Adrenal gland (tissue), 5 donors: ENCODE measurements at regions not wholly inside any gene's neighbourhood (a gene's known extent, or its start where the extent isn't known, plus 50 kb on each side); places are given as distances from the start of the nearest gene placed in this dataset.

Source experiments
- CTCF ChIP-seq, 6 experiments: fragments of 450-650 bp in 4 of 6; fragments of 200-600 bp in 2 of 6; sonication (generic) in 1 of 6; IDR thresholded peaks; 1 replicate in 5 of 6; 2 replicates in 1 of 6; pipeline versions ENCODE4 v1.5.1 to v1.8.0; 2016 to 2021; ENCODE audit warnings: antibody characterized with exemption in 6 of 6, mild to moderate bottlenecking in 2 of 6, moderate library complexity in 1 of 6
- POLR2A ChIP-seq, 2 donors: fragments of 450-650 bp; IDR thresholded peaks; one replicate each; pipeline ENCODE4 v1.6.1; 2017; ENCODE audit warnings: antibody characterized with exemption in 2 of 2, mild to moderate bottlenecking in 2 of 2, moderate library complexity in 1 of 2
- donor health status: DM: no; HTN: no; CAD: no.

GRCh38 chr3:182078929-182079328 is 367.2 kb downstream of the SOX2 start:
- TF ChIP-seq CTCF (IDR thresholded peaks at IDR 0.05) (no peak), POLR2A (IDR thresholded peaks at IDR 0.05) (no peak)
